NOMO-1 treated with DMSO at 0.1 percent for 48 hours (cell line): ENCODE measurements at regions not wholly inside any gene's neighbourhood (a gene's known extent, or its start where the extent isn't known, plus 50 kb on each side); places are given as distances from the start of the nearest gene placed in this dataset.
A peak's percentile ranks its signal among the peaks of the same experiment; 100 is the strongest.

ENCODE experiments used
- DNase-seq: peaks from one replicate; lab custom pipeline; 2025; ENCODE audit not compliant: unreplicated experiment; lab: John Stamatoyannopoulos, UW

DNA sequence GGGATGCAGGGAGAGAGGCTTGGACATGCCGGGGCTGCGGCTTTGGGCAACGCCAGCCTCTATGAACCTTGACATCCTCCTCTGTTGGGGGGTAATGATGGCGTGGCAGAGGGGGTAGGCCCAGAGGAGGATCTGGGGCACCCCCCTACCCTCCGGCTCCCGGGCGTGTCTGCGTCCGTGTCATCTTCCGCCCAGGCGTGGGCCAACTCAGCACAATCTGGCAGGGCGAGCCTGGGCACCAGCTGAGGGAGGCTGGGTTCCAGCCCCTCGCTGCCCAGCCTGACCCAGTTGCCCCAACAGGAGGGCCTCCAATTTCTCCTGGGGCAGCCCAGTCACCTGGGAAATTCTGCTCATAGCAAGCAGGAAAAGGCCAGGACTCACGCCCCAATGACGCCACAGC is 62.9 kb upstream of the IL17B start:
- no peak for DNase-seq

GRCh38 chr5:149441194-149441753 is 62.2 kb upstream of the IL17B start:
- DNase-seq, result no peak

DNA sequence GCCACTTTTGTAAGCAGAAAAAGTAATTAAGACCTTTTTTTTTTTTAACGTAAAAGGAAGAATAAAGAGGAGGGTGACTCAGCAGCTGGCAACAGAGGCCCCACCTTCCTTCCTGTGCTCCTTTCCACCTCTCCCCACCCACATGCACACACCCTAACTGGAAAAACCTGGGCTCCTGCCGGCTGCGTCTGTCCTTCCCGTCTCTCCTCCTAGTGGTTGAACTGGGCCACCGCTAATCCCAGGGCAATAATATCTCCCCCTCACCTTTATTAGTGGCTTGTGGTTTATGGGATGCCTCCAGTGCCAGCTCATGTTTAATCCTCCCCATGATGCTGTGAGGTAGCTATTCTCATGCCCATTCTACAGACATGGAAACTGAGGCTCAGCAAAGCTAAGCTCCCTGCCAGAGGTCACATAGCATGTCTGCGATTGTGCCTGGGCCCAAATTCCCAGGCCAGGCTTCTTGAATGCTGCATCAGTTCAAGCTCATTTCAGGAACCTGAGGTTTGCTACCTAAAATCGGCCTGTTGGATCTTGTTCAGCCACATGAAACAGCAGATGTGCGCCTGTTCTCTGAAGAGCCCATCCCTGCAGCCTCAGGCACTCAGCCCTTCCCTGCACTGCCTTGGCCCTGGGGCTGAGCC is 60.9 kb upstream of the IL17B start:
- DNase-seq, result peak; percentile 29

DNA sequence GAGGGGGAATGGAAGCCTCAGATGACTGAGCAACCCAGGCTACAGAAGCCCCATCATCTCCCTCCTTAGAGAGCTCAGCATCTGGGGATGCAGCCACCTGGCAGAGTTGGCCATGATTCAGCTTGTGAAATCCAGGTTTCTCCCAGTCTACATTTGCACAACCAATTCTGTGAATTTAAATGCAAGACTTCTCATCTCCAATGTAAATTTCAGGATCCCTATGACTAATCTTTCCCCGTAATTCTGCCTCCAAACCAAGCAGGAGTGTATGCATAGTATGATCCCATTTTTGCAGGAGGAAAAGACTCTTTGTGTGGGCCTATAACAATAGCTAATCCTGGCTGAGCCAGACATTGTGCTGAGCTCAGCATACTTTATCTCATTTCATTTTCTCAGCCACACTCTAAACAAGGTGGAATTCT is 59.6 kb upstream of the IL17B start:
- DNase-seq, result no peak

DNA sequence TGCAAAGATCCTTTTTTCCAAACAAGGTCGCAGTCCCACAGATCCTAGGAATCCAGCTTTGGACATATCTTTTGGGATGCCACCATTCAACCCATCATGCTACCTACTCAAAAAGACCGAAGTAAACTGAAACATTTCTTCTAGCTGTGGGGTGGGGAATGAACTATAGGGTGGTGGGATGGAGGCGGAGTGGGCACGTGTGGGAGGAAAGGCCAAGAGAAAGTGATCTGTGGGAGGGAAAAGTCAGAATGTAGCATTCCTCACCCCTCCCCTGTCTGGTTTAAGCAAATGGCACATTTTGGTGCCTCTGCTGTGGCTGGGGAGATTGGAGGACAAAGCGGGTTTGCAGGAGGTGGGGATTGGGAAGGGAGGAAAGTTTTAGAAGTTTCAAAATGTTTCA is 59.2 kb upstream of the IL17B start:
- no peak for DNase-seq

GRCh38 chr5:149437391-149438040 is 58.4 kb upstream of the IL17B start:
- DNase-seq, result no peak

- no peak for DNase-seq
Measured at GRCh38 chr5:149435660-149436059, 56.6 kb upstream of the IL17B start.

GRCh38 chr5:149435015-149435376 is 55.9 kb upstream of the IL17B start:
- no peak for DNase-seq

DNA sequence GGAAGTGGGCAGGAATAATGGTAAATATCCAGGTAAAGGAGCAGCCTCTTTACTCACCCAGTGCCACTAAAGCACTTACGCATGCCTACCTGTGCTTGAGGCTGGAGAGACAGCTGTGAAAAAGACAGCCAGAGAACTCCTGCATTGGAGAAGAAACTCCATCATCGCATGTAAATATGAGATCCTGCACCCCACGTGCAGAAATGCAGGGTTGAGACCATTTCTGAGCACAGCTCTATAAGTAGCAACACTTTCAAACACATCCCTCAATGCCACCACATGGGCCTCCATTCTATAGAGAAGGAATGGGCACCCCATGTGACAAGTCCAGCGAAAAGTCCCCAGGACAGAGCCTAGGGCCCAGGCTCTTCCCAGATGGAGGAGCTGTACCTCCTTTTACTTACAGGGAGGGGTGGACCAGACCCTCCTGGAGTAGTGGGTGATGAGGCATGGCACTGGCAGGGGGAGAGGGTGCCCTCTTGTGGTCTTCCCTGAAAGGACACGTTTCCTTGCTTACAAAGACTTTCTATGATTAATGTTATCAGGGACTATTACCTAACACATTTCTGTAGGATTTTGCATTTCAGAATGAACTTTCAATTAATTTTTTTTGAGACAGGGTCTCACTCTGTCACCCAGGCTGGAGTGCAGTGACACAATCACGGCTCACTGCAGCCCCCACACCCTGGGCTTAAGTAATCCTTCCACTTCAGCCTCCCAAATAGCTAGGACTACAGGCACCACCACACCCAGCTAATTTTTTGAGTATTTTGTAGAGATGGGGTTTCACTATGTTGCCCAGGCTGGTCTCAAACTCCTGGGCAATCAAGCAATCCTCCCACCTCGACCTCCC is 55.3 kb upstream of the IL17B start:
- peak; percentile 22 for DNase-seq

DNA sequence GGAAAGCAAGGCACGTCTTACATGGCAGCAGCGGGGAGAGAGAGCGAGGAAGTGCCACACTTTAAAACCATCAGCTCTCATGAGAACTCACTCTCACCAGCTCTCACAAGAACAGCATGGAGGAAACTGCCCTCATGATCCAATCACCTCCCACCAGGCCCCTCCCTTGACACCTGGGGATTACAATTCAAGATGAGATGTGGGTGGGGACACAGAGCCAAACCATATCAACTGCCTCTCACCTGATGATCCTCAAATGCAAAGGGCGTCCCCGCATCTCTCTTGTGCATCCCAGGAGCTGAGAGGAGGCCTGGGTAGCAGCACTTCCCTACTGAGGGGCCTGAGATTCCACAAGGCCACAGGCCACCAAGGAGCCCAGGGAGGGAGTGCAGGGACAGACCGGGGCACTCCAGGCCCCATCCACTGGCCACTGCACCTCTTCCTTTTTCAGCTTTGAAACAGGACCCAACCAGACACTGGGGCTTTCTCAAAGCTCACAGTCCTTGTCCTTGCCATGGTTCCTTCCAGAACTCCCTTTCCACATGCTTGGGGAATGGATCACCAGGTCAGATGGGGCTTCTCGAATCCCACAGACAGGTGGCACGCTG is 54.5 kb upstream of the IL17B start:
- DNase-seq, result no peak

- DNase-seq, result no peak
Measured at GRCh38 chr5:149432911-149433401, 53.9 kb upstream of the IL17B start.

GRCh38 chr5:149432376-149432775 is 53.3 kb upstream of the IL17B start:
- no peak for DNase-seq

- DNase-seq, result peak; percentile 87
Measured at GRCh38 chr5:149429839-149430721, 51.0 kb upstream of the IL17B start.
